ENCODE measurements at regions not wholly inside any gene's neighbourhood (a gene's known extent, or its start where the extent isn't known, plus 50 kb on each side); places are given as distances from the start of the nearest gene placed in this dataset.

DNA sequence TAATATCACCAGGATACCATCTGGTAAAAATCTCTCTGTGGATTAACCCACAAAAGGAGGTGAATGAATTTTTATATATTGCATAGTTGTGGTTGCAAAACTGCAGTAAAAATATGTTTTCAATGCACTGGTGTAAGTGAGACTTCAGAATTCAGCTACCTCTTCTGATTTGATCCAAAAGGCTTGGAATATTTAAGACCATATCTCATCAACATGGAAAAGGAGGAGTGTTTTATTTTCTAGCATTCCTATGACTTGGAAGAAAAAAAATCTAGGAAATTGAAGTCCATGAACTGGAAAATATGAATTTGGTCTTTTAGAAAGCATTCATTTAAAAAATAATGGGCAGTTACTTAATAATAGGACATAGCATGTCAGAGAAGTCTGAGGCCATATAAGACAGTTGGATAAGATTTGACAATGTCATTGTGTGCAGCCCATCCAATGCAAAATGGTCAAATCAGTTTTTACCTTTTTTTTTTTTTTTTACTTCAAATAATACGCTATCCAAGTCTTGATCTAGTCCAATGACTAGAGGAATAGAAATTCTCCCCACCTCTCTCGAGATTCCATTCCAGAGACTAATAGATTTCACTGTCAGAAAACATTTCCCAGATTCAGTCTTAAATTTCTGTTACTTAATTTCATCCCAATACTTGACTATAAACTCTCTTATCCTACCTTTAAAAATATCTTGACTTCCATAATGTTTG, 364.9 kb upstream of the PMFBP1 start (continued):
- TF ChIP-seq, protein P1, sequence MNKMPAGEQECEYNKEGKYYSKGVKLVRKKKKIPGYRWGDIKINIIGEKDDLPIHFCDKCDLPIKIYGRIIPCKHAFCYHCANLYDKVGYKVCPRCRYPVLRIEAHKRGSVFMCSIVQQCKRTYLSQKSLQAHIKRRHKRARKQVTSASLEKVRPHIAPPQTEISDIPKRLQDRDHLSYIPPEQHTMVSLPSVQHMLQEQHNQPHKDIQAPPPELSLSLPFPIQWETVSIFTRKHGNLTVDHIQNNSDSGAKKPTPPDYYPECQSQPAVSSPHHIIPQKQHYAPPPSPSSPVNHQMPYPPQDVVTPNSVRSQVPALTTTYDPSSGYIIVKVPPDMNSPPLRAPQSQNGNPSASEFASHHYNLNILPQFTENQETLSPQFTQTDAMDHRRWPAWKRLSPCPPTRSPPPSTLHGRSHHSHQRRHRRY (tag by site-specific recombination; IDR thresholded peaks at IDR 0.05): no peak
- no peak for TF ChIP-seq SETDB1 (IDR thresholded peaks at IDR 0.05; ENCODE audit: insufficient read length, low read length)

DNA sequence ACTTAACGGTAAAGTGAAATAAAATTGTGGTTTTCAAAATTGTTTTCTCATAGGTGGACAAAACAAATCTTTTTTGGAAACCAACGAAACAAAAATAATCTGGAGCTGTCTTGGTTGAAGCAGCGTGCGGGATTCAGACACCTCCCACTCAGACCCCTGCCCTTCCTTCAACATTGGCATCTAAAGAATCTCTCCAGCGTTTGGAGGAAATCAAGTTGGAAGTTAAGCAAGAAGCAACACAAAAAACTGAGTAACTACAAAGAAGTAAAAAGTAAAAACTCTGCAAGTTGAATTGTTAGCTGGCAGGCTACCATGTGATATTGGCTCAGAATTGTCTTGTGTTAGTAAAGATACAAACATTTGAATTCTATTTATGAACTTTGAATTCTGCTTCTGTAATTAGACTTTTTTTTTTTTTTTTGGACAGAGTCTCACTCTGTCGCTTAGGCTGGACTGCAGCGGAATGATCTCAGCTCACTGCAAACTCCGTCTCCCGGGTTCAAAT, 361.0 kb upstream of the PMFBP1 start:
- H3K36me3 ChIP-seq (ENCODE audit: control insufficient read depth in 2 of 2, insufficient read depth in 1 of 2, low read length in 2 of 2): no peaks in the 10 kb centered on the region
- H3K4me3 ChIP-seq (ENCODE audit: low read depth, low read length): no peak overlapping the region
- TF ChIP-seq, protein P2, sequence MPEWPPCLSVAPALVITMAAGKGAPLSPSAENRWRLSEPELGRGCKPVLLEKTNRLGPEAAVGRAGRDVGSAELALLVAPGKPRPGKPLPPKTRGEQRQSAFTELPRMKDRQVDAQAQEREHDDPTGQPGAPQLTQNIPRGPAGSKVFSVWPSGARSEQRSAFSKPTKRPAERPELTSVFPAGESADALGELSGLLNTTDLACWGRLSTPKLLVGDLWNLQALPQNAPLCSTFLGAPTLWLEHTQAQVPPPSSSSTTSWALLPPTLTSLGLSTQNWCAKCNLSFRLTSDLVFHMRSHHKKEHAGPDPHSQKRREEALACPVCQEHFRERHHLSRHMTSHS (tag by site-specific recombination; IDR thresholded peaks at IDR 0.05): no peak
- TF ChIP-seq ZNF664 (tag by site-specific recombination; IDR thresholded peaks at IDR 0.05): no peak
- TF ChIP-seq, protein P3, sequence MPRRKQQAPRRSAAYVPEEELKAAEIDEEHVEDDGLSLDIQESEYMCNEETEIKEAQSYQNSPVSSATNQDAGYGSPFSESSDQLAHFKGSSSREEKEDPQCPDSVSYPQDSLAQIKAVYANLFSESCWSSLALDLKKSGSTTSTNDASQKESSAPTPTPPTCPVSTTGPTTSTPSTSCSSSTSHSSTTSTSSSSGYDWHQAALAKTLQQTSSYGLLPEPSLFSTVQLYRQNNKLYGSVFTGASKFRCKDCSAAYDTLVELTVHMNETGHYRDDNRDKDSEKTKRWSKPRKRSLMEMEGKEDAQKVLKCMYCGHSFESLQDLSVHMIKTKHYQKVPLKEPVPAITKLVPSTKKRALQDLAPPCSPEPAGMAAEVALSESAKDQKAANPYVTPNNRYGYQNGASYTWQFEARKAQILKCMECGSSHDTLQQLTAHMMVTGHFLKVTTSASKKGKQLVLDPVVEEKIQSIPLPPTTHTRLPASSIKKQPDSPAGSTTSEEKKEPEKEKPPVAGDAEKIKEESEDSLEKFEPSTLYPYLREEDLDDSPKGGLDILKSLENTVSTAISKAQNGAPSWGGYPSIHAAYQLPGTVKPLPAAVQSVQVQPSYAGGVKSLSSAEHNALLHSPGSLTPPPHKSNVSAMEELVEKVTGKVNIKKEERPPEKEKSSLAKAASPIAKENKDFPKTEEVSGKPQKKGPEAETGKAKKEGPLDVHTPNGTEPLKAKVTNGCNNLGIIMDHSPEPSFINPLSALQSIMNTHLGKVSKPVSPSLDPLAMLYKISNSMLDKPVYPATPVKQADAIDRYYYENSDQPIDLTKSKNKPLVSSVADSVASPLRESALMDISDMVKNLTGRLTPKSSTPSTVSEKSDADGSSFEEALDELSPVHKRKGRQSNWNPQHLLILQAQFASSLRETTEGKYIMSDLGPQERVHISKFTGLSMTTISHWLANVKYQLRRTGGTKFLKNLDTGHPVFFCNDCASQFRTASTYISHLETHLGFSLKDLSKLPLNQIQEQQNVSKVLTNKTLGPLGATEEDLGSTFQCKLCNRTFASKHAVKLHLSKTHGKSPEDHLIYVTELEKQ (tag by site-specific recombination; IDR thresholded peaks at IDR 0.05; ENCODE audit: borderline replicate concordance): no peak
- no peak for TF ChIP-seq ZNF843 (tag by site-specific recombination; IDR thresholded peaks at IDR 0.05)
- TF ChIP-seq ZNF324 (tag by site-specific recombination; IDR thresholded peaks at IDR 0.05): no peak
- no peak for TF ChIP-seq ZNF132 (tag by site-specific recombination; IDR thresholded peaks at IDR 0.05; ENCODE audit: borderline replicate concordance)
- TF ChIP-seq, protein P4, sequence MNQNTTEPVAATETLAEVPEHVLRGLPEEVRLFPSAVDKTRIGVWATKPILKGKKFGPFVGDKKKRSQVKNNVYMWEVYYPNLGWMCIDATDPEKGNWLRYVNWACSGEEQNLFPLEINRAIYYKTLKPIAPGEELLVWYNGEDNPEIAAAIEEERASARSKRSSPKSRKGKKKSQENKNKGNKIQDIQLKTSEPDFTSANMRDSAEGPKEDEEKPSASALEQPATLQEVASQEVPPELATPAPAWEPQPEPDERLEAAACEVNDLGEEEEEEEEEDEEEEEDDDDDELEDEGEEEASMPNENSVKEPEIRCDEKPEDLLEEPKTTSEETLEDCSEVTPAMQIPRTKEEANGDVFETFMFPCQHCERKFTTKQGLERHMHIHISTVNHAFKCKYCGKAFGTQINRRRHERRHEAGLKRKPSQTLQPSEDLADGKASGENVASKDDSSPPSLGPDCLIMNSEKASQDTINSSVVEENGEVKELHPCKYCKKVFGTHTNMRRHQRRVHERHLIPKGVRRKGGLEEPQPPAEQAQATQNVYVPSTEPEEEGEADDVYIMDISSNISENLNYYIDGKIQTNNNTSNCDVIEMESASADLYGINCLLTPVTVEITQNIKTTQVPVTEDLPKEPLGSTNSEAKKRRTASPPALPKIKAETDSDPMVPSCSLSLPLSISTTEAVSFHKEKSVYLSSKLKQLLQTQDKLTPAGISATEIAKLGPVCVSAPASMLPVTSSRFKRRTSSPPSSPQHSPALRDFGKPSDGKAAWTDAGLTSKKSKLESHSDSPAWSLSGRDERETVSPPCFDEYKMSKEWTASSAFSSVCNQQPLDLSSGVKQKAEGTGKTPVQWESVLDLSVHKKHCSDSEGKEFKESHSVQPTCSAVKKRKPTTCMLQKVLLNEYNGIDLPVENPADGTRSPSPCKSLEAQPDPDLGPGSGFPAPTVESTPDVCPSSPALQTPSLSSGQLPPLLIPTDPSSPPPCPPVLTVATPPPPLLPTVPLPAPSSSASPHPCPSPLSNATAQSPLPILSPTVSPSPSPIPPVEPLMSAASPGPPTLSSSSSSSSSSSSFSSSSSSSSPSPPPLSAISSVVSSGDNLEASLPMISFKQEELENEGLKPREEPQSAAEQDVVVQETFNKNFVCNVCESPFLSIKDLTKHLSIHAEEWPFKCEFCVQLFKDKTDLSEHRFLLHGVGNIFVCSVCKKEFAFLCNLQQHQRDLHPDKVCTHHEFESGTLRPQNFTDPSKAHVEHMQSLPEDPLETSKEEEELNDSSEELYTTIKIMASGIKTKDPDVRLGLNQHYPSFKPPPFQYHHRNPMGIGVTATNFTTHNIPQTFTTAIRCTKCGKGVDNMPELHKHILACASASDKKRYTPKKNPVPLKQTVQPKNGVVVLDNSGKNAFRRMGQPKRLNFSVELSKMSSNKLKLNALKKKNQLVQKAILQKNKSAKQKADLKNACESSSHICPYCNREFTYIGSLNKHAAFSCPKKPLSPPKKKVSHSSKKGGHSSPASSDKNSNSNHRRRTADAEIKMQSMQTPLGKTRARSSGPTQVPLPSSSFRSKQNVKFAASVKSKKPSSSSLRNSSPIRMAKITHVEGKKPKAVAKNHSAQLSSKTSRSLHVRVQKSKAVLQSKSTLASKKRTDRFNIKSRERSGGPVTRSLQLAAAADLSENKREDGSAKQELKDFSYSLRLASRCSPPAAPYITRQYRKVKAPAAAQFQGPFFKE (tag by site-specific recombination; IDR thresholded peaks at IDR 0.05; ENCODE audit: borderline replicate concordance): no peak
- TF ChIP-seq ZNF138 (tag by site-specific recombination; IDR thresholded peaks at IDR 0.05; ENCODE audit: borderline replicate concordance): no peak
- no peak for TF ChIP-seq ZNF214 (tag by site-specific recombination; IDR thresholded peaks at IDR 0.05; ENCODE audit: borderline replicate concordance)
- TF ChIP-seq ZNF837 (tag by site-specific recombination; IDR thresholded peaks at IDR 0.05): no peak
- TF ChIP-seq, protein P5, sequence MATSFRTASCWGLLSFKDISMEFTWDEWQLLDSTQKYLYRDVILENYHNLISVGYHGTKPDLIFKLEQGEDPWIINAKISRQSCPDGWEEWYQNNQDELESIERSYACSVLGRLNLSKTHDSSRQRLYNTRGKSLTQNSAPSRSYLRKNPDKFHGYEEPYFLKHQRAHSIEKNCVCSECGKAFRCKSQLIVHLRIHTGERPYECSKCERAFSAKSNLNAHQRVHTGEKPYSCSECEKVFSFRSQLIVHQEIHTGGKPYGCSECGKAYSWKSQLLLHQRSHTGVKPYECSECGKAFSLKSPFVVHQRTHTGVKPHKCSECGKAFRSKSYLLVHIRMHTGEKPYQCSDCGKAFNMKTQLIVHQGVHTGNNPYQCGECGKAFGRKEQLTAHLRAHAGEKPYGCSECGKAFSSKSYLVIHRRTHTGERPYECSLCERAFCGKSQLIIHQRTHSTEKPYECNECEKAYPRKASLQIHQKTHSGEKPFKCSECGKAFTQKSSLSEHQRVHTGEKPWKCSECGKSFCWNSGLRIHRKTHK (tag by site-specific recombination; IDR thresholded peaks at IDR 0.05): no peak
- no peak overlapping the region for H3K27ac ChIP-seq (ENCODE audit: extremely low read depth, low read depth, low read length)
- CTCF ChIA-PET: interaction anchor here (0.6 to 0.7 kb wide), 2 partner anchors 15 to 77 kb away, joined by 3 read pairs; no protein-coding TSS in a partner anchor
- H3K9me3 ChIP-seq (ENCODE audit: control insufficient read depth, insufficient read depth, low read depth, low read length): no peaks in the 10 kb centered on the region
- POLR2A ChIA-PET: no interaction called here
- no peaks in the 10 kb centered on the region for H3K4me1 ChIP-seq (ENCODE audit: control insufficient read depth, insufficient read depth, low read length)
